ENCODE measurements at regions not wholly inside any gene's neighbourhood (a gene's known extent, or its start where the extent isn't known, plus 50 kb on each side); places are given as distances from the start of the nearest gene placed in this dataset.

DNA sequence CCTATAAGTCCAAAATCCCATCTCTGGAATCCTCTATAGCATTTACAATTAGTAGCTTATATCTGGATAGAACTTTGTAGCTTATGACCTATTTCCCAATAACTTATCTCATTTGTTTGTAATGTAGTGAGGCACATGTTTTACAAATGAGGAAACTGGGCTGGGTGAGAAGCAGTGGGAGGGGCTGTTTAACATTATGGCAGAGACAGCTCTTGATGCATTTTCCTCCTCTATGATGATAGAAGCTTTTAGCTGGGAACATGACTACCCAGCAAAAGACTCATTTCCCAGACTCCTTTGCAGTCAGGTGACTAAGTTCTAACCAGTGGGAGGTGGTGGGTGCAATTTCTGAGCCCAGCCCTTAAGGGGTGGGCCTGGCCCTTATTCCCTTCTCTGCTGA lies 179.7 kb downstream of the TTC8 start:
- TF ChIP-seq, protein P1, sequence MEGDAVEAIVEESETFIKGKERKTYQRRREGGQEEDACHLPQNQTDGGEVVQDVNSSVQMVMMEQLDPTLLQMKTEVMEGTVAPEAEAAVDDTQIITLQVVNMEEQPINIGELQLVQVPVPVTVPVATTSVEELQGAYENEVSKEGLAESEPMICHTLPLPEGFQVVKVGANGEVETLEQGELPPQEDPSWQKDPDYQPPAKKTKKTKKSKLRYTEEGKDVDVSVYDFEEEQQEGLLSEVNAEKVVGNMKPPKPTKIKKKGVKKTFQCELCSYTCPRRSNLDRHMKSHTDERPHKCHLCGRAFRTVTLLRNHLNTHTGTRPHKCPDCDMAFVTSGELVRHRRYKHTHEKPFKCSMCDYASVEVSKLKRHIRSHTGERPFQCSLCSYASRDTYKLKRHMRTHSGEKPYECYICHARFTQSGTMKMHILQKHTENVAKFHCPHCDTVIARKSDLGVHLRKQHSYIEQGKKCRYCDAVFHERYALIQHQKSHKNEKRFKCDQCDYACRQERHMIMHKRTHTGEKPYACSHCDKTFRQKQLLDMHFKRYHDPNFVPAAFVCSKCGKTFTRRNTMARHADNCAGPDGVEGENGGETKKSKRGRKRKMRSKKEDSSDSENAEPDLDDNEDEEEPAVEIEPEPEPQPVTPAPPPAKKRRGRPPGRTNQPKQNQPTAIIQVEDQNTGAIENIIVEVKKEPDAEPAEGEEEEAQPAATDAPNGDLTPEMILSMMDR (IDR thresholded peaks at IDR 0.05) = no peak
- TF ChIP-seq EZH2phosphoT487 (IDR thresholded peaks at IDR 0.05) = no peak
- TF ChIP-seq EZH2 (IDR thresholded peaks at IDR 0.05) = no peak

Measured in neural progenitor cell (in vitro differentiated cells).